GM12891 (cell line): ENCODE measurements at regions not wholly inside any gene's neighbourhood (a gene's known extent, or its start where the extent isn't known, plus 50 kb on each side); places are given as distances from the start of the nearest gene placed in this dataset.

Experiments
- PAX5 ChIP-seq: IDR thresholded peaks from 2 replicates; pipeline ENCODE4 v1.6.1; 2011; ENCODE audit warnings: low read length, moderate library complexity, mild to moderate bottlenecking; ENCODE audit not compliant: insufficient read depth, severe bottlenecking
- POLR2A ChIP-seq: IDR thresholded peaks from 2 replicates; pipeline ENCODE4 v1.6.1; 2011; ENCODE audit warnings: low read depth, low read length, control low read depth
- POLR2AphosphoS5 ChIP-seq: IDR thresholded peaks from 2 replicates; pipeline ENCODE4 v1.6.1; 2011; ENCODE audit warnings: low read depth, low read length, control low read depth
- SPI1 ChIP-seq: IDR thresholded peaks from 2 replicates; pipeline ENCODE4 v1.6.1; 2011; ENCODE audit warnings: low read depth, low read length, control low read depth
- TAF1 ChIP-seq: IDR thresholded peaks from 2 replicates; pipeline ENCODE4 v1.6.1; 2011; ENCODE audit warnings: low read depth, low read length, control low read depth

DNA sequence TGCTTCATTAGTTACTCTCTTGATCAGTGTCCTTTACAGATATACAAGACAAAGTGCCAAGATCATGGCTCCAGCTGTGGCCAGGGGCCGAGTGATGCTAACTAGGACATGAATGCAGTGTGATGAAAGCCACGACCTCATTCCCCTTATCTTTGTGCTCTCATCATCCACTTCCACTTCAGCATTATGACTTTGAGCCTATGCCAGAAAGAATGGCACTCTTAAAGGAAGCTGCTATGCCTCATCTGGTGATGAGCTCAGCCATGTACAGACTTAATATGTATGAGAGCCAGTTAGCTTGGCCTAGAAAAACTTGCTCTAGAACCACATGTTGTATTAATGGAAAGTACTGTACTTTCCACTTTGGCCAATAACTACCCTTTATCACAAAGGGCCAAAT is 179.1 kb downstream of the TOX3 start:
- TF ChIP-seq SPI1 (no peak), POLR2A (no peak), POLR2AphosphoS5 (no peak), TAF1 (no peak), PAX5 (no peak)
